KMS-11 (cell line): ENCODE measurements at regions not wholly inside any gene's neighbourhood (a gene's known extent, or its start where the extent isn't known, plus 50 kb on each side); places are given as distances from the start of the nearest gene placed in this dataset.
"Not testable (repeated sequence)": the region's sequence is repeated elsewhere in the genome, so short reads cannot be mapped to it uniquely, and the experiment has no call there.

ENCODE experiments used
- H2AFZ ChIP-seq: fragments of 200-600 bp; sonication (generic); 2 replicates; pipeline ENCODE4 v1.6.1; 2016; ENCODE audit warnings: antibody characterized with exemption, mixed run types, low read depth
- H3K27ac ChIP-seq: fragments of 200-600 bp; sonication (generic); 2 replicates; pipeline ENCODE4 v1.6.1; 2016; ENCODE audit warnings: mild to moderate bottlenecking, mixed run types
- H3K27me3 ChIP-seq: fragments of 200-600 bp; sonication (generic); 2 replicates; pipeline ENCODE4 v1.6.1; 2017; ENCODE audit warnings: mild to moderate bottlenecking, low read depth, mixed run types, moderate library complexity; ENCODE audit not compliant: insufficient read depth
- H3K36me3 ChIP-seq: fragments of 200-600 bp; sonication (generic); 2 replicates; pipeline ENCODE4 v1.6.1; 2017; ENCODE audit warnings: mild to moderate bottlenecking, mixed run types; ENCODE audit not compliant: insufficient read depth
- H3K4me1 ChIP-seq: fragments of 200-600 bp; sonication (generic); 2 replicates; pipeline ENCODE4 v1.6.1; 2016; ENCODE audit warnings: mild to moderate bottlenecking, low read depth, mixed run types; ENCODE audit not compliant: poor library complexity, severe bottlenecking
- H3K4me2 ChIP-seq: fragments of 200-600 bp; sonication (generic); 2 replicates; pipeline ENCODE4 v1.7.0; 2016; ENCODE audit warnings: mild to moderate bottlenecking, mixed run types
- H3K4me3 ChIP-seq: fragments of 200-600 bp; sonication (generic); IDR thresholded peaks from 2 replicates; pipeline ENCODE4 v1.6.1; 2017; ENCODE audit warnings: low read depth, low read length, mixed read lengths; ENCODE audit not compliant: insufficient read depth
- H3K79me2 ChIP-seq: fragments of 200-600 bp; sonication (generic); 2 replicates; pipeline ENCODE4 v1.6.1; 2016; ENCODE audit warnings: low read depth, mixed run types; ENCODE audit not compliant: insufficient read depth
- H3K9ac ChIP-seq: fragments of 200-600 bp; sonication (generic); 2 replicates; pipeline ENCODE4 v1.6.1; 2016; ENCODE audit warnings: mild to moderate bottlenecking, mixed run types
- H4K20me1 ChIP-seq: fragments of 200-600 bp; sonication (generic); 2 replicates; pipeline ENCODE4 v1.6.1; 2016; ENCODE audit warnings: mild to moderate bottlenecking, mixed run types; ENCODE audit not compliant: insufficient read depth
- CTCF ChIP-seq: fragments of 200-600 bp; sonication (generic); conservative IDR thresholded peaks from 2 replicates; pipeline ENCODE4 v1.6.1; 2017; ENCODE audit warnings: low read depth, mild to moderate bottlenecking, antibody characterized with exemption, low read length, moderate library complexity, mixed read lengths

- H3K27me3 ChIP-seq = no peaks in the 10 kb centered on the region
These were observed 130.8 kb downstream of the B3GNT2 start for GRCh38 chr2:62326735-62327134.

GRCh38 chr2:62325398-62325797 lies 129.5 kb downstream of the B3GNT2 start:
- H4K20me1 ChIP-seq = no peaks in the 10 kb centered on the region
- H2AFZ ChIP-seq = no peak overlapping the region
- no peak overlapping the region for H3K4me2 ChIP-seq
- TF ChIP-seq CTCF = no peak
- H3K4me1 ChIP-seq = no peaks in the 10 kb centered on the region
- H3K9ac ChIP-seq = no peak overlapping the region
- H3K27me3 ChIP-seq = no peaks in the 10 kb centered on the region
- no peak overlapping the region for H3K27ac ChIP-seq
- H3K36me3 ChIP-seq = no peaks in the 10 kb centered on the region
- H3K79me2 ChIP-seq = no peaks in the 10 kb centered on the region
- no peak overlapping the region for H3K4me3 ChIP-seq

More at GRCh38 chr2:62326735-62327134, 130.8 kb downstream of the B3GNT2 start:
- Histone ChIP-seq H3K79me2 (no peaks in the 10 kb centered on the region), H3K9ac (no peak overlapping the region), H3K36me3 (no peaks in the 10 kb centered on the region), H2AFZ (no peak overlapping the region), H3K27ac (no peak overlapping the region), H3K4me1 (no peaks in the 10 kb centered on the region), H3K4me2 (no peak overlapping the region), H4K20me1 (no peaks in the 10 kb centered on the region), H3K4me3 (no peak overlapping the region)
- TF ChIP-seq CTCF = no peak

- H4K20me1 ChIP-seq = no peaks in the 10 kb centered on the region
- no peaks in the 10 kb centered on the region for H3K79me2 ChIP-seq
- no peak overlapping the region for H3K27ac ChIP-seq
- no peaks in the 10 kb centered on the region for H3K27me3 ChIP-seq
- TF ChIP-seq CTCF = no peak
- H3K9ac ChIP-seq = no peak overlapping the region
- H3K4me2 ChIP-seq = no peak overlapping the region
- no peak overlapping the region for H2AFZ ChIP-seq
- no peaks in the 10 kb centered on the region for H3K36me3 ChIP-seq
- H3K4me3 ChIP-seq = no peak overlapping the region
- H3K4me1 ChIP-seq = peaks cover 4% of the 10 kb centered on the region
These were observed 125.7 kb downstream of the B3GNT2 start for GRCh38 chr2:62321380-62322289.

GRCh38 chr2:62320657-62321357 lies 124.9 kb downstream of the B3GNT2 start:
- Histone ChIP-seq H3K4me1 (peaks cover 4% of the 10 kb centered on the region), H3K4me3 (no peak overlapping the region), H3K27ac (no peak overlapping the region), H3K9ac (no peak overlapping the region), H3K4me2 (no peak overlapping the region), H3K36me3 (no peaks in the 10 kb centered on the region), H3K79me2 (no peaks in the 10 kb centered on the region), H3K27me3 (no peaks in the 10 kb centered on the region), H4K20me1 (no peaks in the 10 kb centered on the region), H2AFZ (no peak overlapping the region)
- TF ChIP-seq CTCF = no peak

GRCh38 chr2:62320137-62320536 lies 124.2 kb downstream of the B3GNT2 start:
- H3K4me3 ChIP-seq, H3K79me2 ChIP-seq, H4K20me1 ChIP-seq, H3K9ac ChIP-seq, H3K27me3 ChIP-seq, H2AFZ ChIP-seq, H3K36me3 ChIP-seq, H3K4me1 ChIP-seq, H3K4me2 ChIP-seq, H3K27ac ChIP-seq: not testable (repeated sequence)
